H1 (cell line): ENCODE measurements at regions not wholly inside any gene's neighbourhood (a gene's known extent, or its start where the extent isn't known, plus 50 kb on each side); places are given as distances from the start of the nearest gene placed in this dataset.

Experiments used
- BRCA1 ChIP-seq: IDR thresholded peaks from 2 replicates; pipeline ENCODE4 v1.6.1; 2012; ENCODE audit warnings: low read depth, low read length, improper control_type of control experiment
- CEBPB ChIP-seq: IDR thresholded peaks from 2 replicates; pipeline ENCODE4 v1.6.1; 2012; ENCODE audit warnings: low read depth, low read length
- CHD1 ChIP-seq: IDR thresholded peaks from 2 replicates; pipeline ENCODE4 v1.6.1; 2012; ENCODE audit warnings: low read depth, low read length, improper control_type of control experiment
- E2F6 ChIP-seq: IDR thresholded peaks from 2 replicates; pipeline ENCODE4 v1.6.1; 2012; ENCODE audit warnings: inconsistent platforms
- HDAC6 ChIP-seq: IDR thresholded peaks from one replicate; pipeline ENCODE4 v1.7.1; 2012; ENCODE audit warnings: low read depth, mild to moderate bottlenecking, inconsistent platforms, low read length, moderate library complexity
- SIRT6 ChIP-seq: IDR thresholded peaks from one replicate; pipeline ENCODE4 v1.7.1; 2012; ENCODE audit warnings: low read length, inconsistent platforms
- SP1 ChIP-seq: IDR thresholded peaks from 2 replicates; pipeline ENCODE4 v1.6.1; 2011; ENCODE audit warnings: low read depth, low read length
- YY1 ChIP-seq: IDR thresholded peaks from 2 replicates; pipeline ENCODE4 v1.6.1; 2011; ENCODE audit warnings: low read depth, mild to moderate bottlenecking, low read length

GRCh38 chr4:183011213-183011907 lies 87.7 kb upstream of the WWC2 start (continued):
- TF ChIP-seq SIRT6 = no peak
- no peak for TF ChIP-seq CHD1
- no peak for TF ChIP-seq E2F6
- no peak for TF ChIP-seq CEBPB
- no peak for TF ChIP-seq BRCA1
- TF ChIP-seq HDAC6 = no peak
- TF ChIP-seq SP1 = no peak
- TF ChIP-seq YY1 = no peak
